ENCODE measurements at regions not wholly inside any gene's neighbourhood (a gene's known extent, or its start where the extent isn't known, plus 50 kb on each side); places are given as distances from the start of the nearest gene placed in this dataset.
"Not testable (repeated sequence)": the region's sequence is repeated elsewhere in the genome, so short reads cannot be mapped to it uniquely, and the experiment has no call there.

DNA sequence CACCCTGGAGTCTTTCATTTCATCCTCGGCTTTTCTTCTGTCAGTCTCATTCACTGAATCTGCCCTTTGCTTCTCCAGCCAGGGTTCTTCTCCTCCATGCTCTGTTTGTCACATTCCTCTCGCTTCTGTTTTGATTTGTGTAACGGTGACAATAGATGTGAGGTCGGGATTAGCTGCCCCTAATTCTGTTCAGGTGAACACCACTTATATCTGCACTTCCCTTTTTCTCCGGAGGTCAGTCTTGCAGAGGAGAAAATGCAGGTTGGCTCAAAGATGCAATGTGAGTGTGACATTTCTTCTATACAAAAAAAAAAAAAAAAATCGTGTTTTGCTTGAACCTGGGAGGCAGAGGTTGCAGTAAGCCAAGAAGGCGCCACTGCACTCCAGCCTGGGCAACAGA, 262.9 kb downstream of the ASMT start:
- Histone ChIP-seq H3K9me3 (ENCODE audit: severe bottlenecking) (peaks cover 16% of the 10 kb centered on the region), H3K4me1 (ENCODE audit: insufficient read depth, poor library complexity, severe bottlenecking) (peaks cover 4% of the 10 kb centered on the region), H3K27me3 (ENCODE audit: insufficient read depth, poor library complexity, severe bottlenecking) (no peaks in the 10 kb centered on the region), H3K27ac (ENCODE audit: poor library complexity, severe bottlenecking) (no peak overlapping the region), H3K4me3 (ENCODE audit: severe bottlenecking) (no peak overlapping the region), H3K36me3 (ENCODE audit: low read depth) (no peaks in the 10 kb centered on the region)
- no peak for ATAC-seq (ENCODE audit: low read depth)
- TF ChIP-seq, protein P1, sequence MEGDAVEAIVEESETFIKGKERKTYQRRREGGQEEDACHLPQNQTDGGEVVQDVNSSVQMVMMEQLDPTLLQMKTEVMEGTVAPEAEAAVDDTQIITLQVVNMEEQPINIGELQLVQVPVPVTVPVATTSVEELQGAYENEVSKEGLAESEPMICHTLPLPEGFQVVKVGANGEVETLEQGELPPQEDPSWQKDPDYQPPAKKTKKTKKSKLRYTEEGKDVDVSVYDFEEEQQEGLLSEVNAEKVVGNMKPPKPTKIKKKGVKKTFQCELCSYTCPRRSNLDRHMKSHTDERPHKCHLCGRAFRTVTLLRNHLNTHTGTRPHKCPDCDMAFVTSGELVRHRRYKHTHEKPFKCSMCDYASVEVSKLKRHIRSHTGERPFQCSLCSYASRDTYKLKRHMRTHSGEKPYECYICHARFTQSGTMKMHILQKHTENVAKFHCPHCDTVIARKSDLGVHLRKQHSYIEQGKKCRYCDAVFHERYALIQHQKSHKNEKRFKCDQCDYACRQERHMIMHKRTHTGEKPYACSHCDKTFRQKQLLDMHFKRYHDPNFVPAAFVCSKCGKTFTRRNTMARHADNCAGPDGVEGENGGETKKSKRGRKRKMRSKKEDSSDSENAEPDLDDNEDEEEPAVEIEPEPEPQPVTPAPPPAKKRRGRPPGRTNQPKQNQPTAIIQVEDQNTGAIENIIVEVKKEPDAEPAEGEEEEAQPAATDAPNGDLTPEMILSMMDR (IDR thresholded peaks at IDR 0.05; ENCODE audit: poor library complexity, severe bottlenecking) = no peak
- no peak for DNase-seq (ENCODE audit: low spot score)

DNA sequence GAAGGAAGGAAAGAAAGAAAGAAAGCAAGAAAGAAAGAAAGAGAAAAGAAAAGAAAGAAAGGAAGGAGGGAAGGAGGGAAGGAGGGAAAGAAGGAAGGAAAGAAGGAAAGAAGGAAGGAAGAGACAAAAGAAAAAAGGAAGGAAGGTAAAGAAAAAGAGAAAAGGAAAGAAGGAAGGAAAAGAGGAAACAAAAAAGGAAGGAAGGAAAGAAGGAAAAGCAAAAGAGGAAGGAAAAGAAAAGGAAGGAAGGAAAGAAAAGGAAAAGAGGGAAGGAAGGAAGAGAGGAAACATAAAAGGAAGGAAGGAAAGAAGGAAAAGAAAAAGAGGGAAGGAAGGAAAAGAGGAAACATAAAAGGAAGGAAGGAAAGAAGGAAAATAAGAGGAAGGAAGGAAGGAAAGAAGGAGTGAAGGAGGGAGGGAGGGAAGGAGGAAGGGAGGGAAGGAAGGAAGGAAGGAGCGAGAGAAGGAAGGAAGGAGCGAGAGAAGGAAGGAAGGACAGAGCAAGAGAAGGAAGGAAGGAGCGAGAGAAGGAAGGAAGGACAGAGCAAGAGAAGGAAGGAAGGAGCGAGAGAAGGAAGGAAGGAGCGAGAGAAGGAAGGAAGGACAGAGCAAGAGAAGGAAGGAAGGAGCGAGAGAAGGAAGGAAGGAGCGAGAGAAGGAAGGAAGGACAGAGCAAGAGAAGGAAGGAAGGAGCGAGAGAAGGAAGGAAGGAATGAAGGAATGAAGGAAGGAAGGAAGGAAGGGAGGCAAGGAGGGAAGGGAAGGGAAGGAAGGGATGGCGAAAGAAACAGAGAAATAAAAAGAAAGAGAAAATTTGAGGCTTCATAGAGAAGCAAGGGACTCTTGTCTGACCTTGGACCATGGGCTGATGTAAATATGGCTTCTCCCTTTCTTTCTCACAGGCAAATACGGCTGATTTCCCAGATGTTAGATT, 266.3 kb downstream of the ASMT start:
- H3K9me3 ChIP-seq (ENCODE audit: severe bottlenecking) = peaks cover 22% of the 10 kb centered on the region
- not testable (repeated sequence) for H3K27me3 ChIP-seq (ENCODE audit: insufficient read depth, poor library complexity, severe bottlenecking); H3K4me3 ChIP-seq (ENCODE audit: severe bottlenecking); H3K27ac ChIP-seq (ENCODE audit: poor library complexity, severe bottlenecking); H3K4me1 ChIP-seq (ENCODE audit: insufficient read depth, poor library complexity, severe bottlenecking); DNase-seq (ENCODE audit: low spot score); H3K36me3 ChIP-seq (ENCODE audit: low read depth); ATAC-seq (ENCODE audit: low read depth)

DNA sequence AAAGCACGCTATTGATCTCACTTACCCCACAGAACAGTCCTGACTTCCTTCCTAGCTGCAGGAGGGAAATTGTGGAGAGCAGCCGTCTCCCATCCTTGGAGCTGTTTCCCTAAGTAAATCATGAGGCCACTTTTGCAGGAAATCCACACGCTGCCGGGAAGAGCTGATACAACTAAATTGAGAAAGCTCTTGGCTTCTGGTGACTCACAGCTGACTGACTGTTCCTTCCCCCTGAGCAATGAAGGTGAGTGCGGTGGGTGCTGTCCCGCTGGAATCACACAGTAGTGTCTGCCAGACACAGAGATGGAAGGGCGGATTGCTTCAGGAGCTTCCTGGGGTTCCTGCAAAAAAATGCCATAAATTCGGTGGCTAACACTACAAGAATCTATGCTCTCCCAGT, 268.9 kb downstream of the ASMT start:
- no peaks in the 10 kb centered on the region for H3K27me3 ChIP-seq (ENCODE audit: insufficient read depth, poor library complexity, severe bottlenecking)
- H3K9me3 ChIP-seq (ENCODE audit: severe bottlenecking) = peaks cover 22% of the 10 kb centered on the region
- H3K27ac ChIP-seq (ENCODE audit: poor library complexity, severe bottlenecking) = peak overlapping the region; percentile 41
- H3K4me1 ChIP-seq (ENCODE audit: insufficient read depth, poor library complexity, severe bottlenecking) = peaks cover 10% of the 10 kb centered on the region
- TF ChIP-seq, protein P1 (IDR thresholded peaks at IDR 0.05; ENCODE audit: poor library complexity, severe bottlenecking) = no peak
- DNase-seq (ENCODE audit: low spot score) (no peak), ATAC-seq (ENCODE audit: low read depth) (peak; percentile 93)
- H3K4me3 ChIP-seq (ENCODE audit: severe bottlenecking) = no peak overlapping the region
- H3K36me3 ChIP-seq (ENCODE audit: low read depth) = no peaks in the 10 kb centered on the region

DNA sequence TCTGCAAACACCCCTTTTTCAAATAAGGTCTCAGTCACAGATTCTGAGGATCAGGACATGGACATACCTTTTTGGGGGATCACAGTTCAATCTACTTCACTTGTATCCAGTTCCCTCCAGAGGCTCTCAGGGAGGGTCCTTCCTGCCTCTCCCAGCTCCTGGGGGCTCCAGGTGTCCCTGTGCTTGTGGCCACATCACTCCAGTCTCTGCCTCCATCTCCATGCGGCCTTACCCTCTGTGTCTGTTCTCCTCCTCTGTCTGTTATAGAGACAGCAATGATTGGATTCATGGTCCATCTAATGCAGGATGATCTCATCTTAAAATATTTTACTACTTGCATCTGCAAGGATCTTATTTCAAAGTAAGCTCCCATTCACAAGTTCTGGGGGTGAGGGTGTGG, 269.6 kb downstream of the ASMT start:
- DNase-seq (ENCODE audit: low spot score) (no peak), ATAC-seq (ENCODE audit: low read depth) (no peak)
- H3K27me3 ChIP-seq (ENCODE audit: insufficient read depth, poor library complexity, severe bottlenecking) = no peaks in the 10 kb centered on the region
- no peaks in the 10 kb centered on the region for H3K36me3 ChIP-seq (ENCODE audit: low read depth)
- H3K4me3 ChIP-seq (ENCODE audit: severe bottlenecking) = no peak overlapping the region
- peak overlapping the region; percentile 41 for H3K27ac ChIP-seq (ENCODE audit: poor library complexity, severe bottlenecking)
- TF ChIP-seq, protein P1 (IDR thresholded peaks at IDR 0.05; ENCODE audit: poor library complexity, severe bottlenecking) = no peak
- peaks cover 10% of the 10 kb centered on the region for H3K4me1 ChIP-seq (ENCODE audit: insufficient read depth, poor library complexity, severe bottlenecking)
- peaks cover 29% of the 10 kb centered on the region for H3K9me3 ChIP-seq (ENCODE audit: severe bottlenecking)

DNA sequence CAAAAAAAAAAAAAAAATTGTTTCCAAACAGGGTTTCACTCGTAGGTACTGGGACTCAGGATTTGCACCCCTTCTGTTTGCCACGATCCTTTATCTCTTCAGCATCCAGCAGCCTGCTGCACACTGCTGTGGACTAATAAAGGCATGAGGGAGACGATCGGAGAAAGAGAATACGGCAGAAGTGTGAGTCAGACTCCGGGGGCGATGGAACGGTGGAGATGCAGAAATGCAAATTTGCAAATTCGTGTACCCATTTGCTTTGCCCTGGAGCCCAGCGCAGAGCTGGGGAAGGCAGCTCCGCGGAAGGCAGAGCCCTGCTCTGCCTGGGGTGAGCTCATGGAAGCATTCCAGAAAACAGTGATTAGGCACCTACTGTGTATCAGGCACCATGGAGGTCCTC, 270.3 kb downstream of the ASMT start:
- Histone ChIP-seq H3K4me3 (ENCODE audit: severe bottlenecking) (no peak overlapping the region), H3K9me3 (ENCODE audit: severe bottlenecking) (peaks cover 36% of the 10 kb centered on the region), H3K36me3 (ENCODE audit: low read depth) (no peaks in the 10 kb centered on the region), H3K4me1 (ENCODE audit: insufficient read depth, poor library complexity, severe bottlenecking) (peaks cover 10% of the 10 kb centered on the region), H3K27ac (ENCODE audit: poor library complexity, severe bottlenecking) (no peak overlapping the region), H3K27me3 (ENCODE audit: insufficient read depth, poor library complexity, severe bottlenecking) (no peaks in the 10 kb centered on the region)
- DNase-seq (ENCODE audit: low spot score) (no peak), ATAC-seq (ENCODE audit: low read depth) (no peak)
- TF ChIP-seq, protein P1 (IDR thresholded peaks at IDR 0.05; ENCODE audit: poor library complexity, severe bottlenecking) = no peak

DNA sequence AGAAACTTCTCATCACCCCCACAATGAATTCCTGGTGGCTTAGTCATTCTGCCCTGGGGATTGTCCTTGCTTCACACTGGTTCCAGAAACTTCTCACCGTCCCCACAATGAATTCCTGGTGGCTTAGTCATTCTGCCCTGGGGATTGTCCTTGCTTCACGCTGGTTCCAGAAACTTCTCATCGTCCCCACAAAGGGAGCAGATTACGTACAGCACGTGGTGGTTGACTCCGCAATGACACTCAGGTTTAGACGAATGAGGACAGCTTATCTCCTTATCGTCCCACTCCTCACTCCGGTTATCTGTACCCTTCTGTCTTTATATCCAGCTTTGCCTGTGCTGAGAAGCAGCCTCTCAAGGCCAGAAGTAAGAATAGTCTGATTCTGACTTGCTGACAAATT, 273.4 kb downstream of the ASMT start:
- not testable (repeated sequence) for H3K27me3 ChIP-seq (ENCODE audit: insufficient read depth, poor library complexity, severe bottlenecking); DNase-seq (ENCODE audit: low spot score); H3K4me1 ChIP-seq (ENCODE audit: insufficient read depth, poor library complexity, severe bottlenecking); ATAC-seq (ENCODE audit: low read depth); H3K36me3 ChIP-seq (ENCODE audit: low read depth); H3K4me3 ChIP-seq (ENCODE audit: severe bottlenecking)
- H3K27ac ChIP-seq (ENCODE audit: poor library complexity, severe bottlenecking) = peak overlapping the region; percentile 62
- H3K9me3 ChIP-seq (ENCODE audit: severe bottlenecking) = peaks cover 39% of the 10 kb centered on the region

Data from RWPE2 (cell line).